Trophoblast cell (in vitro differentiated cells and primary cell): ENCODE measurements at regions not wholly inside any gene's neighbourhood (a gene's known extent, or its start where the extent isn't known, plus 50 kb on each side); places are given as distances from the start of the nearest gene placed in this dataset.

ENCODE experiments used
- DNase-seq, 2 donors: peaks; one replicate each; pipeline ENCODE4 v3.0.0-alpha.2; 2016
- H2AFZ ChIP-seq: 2 replicates; pipeline ENCODE4 v1.6.1; 2013; ENCODE audit warnings: low read length, moderate library complexity, mild to moderate bottlenecking; ENCODE audit not compliant: insufficient read depth, poor library complexity
- H2AK5ac ChIP-seq: 2 replicates; pipeline ENCODE4 v1.6.1; 2013; ENCODE audit warnings: mild to moderate bottlenecking, low read length
- H2BK120ac ChIP-seq: 2 replicates; pipeline ENCODE4 v1.6.1; 2013; ENCODE audit warnings: low read length, mild to moderate bottlenecking, moderate library complexity; ENCODE audit not compliant: insufficient read depth, poor library complexity
- H2BK12ac ChIP-seq: 2 replicates; pipeline ENCODE4 v1.6.1; 2013; ENCODE audit warnings: mild to moderate bottlenecking, low read length, moderate library complexity
- H2BK5ac ChIP-seq: 2 replicates; pipeline ENCODE4 v1.6.1; 2013; ENCODE audit warnings: low read length, low read depth, moderate library complexity, mild to moderate bottlenecking; ENCODE audit not compliant: poor library complexity
- H3K14ac ChIP-seq: 2 replicates; pipeline ENCODE4 v1.6.1; 2013; ENCODE audit warnings: mild to moderate bottlenecking, low read length
- H3K18ac ChIP-seq: 2 replicates; pipeline ENCODE4 v1.6.1; 2013; ENCODE audit warnings: mild to moderate bottlenecking, low read length
- H3K23ac ChIP-seq: 2 replicates; pipeline ENCODE4 v1.6.1; 2013; ENCODE audit warnings: low read length
- H3K27ac ChIP-seq: 2 replicates; pipeline ENCODE4 v1.5.1; 2013; ENCODE audit warnings: low read depth, mild to moderate bottlenecking, inconsistent platforms, low read length, moderate library complexity
- H3K27me3 ChIP-seq: 2 replicates; pipeline ENCODE4 v1.6.1; 2013; ENCODE audit warnings: inconsistent platforms, mild to moderate bottlenecking, low read length, moderate library complexity; ENCODE audit not compliant: insufficient read depth
- H3K36me3 ChIP-seq, 2 experiments: 1 replicate in 1 of 2; 2 replicates in 1 of 2; pipeline ENCODE4 v1.6.1; 2013; ENCODE audit warnings: low read length in 2 of 2, mild to moderate bottlenecking in 2 of 2, moderate library complexity in 1 of 2; ENCODE audit not compliant: insufficient read depth in 2 of 2, control insufficient read depth in 1 of 2
- H3K4ac ChIP-seq: 2 replicates; pipeline ENCODE4 v1.6.1; 2013; ENCODE audit warnings: low read depth, mild to moderate bottlenecking, low read length, moderate library complexity
- H3K4me1 ChIP-seq, 2 experiments: 1 replicate in 1 of 2; 2 replicates in 1 of 2; pipeline ENCODE4 v1.6.1; 2013; ENCODE audit warnings: low read length in 2 of 2, mild to moderate bottlenecking in 2 of 2, moderate library complexity in 1 of 2; ENCODE audit not compliant: insufficient read depth in 2 of 2, control insufficient read depth in 1 of 2
- H3K4me2 ChIP-seq: 2 replicates; pipeline ENCODE4 v1.6.1; 2013; ENCODE audit warnings: inconsistent platforms, mild to moderate bottlenecking, low read length, moderate library complexity
- H3K4me3 ChIP-seq: 2 replicates; pipeline ENCODE4 v1.5.1; 2013; ENCODE audit warnings: mild to moderate bottlenecking, low read depth, low read length, inconsistent platforms
- H3K79me1 ChIP-seq: one replicate; pipeline ENCODE4 v1.6.1; 2013; ENCODE audit warnings: low read length
- H3K79me2 ChIP-seq: 2 replicates; pipeline ENCODE4 v1.6.1; 2013; ENCODE audit warnings: low read length, mild to moderate bottlenecking; ENCODE audit not compliant: control insufficient read depth, insufficient read depth, poor library complexity
- H3K9ac ChIP-seq: 2 replicates; pipeline ENCODE4 v1.6.1; 2013; ENCODE audit warnings: mild to moderate bottlenecking, low read length
- H3K9me3 ChIP-seq: 2 replicates; pipeline ENCODE4 v1.6.1; 2013; ENCODE audit warnings: low read depth, mild to moderate bottlenecking, control low read depth, inconsistent platforms, low read length; ENCODE audit not compliant: insufficient read depth
- H4K12ac ChIP-seq: 2 replicates; pipeline ENCODE4 v1.6.1; 2013; ENCODE audit warnings: low read depth, mild to moderate bottlenecking, low read length, moderate library complexity
- H4K8ac ChIP-seq: 2 replicates; pipeline ENCODE4 v1.6.1; 2013; ENCODE audit warnings: low read depth, mild to moderate bottlenecking, low read length, moderate library complexity
- H4K91ac ChIP-seq: one replicate; pipeline ENCODE4 v1.6.1; 2013; ENCODE audit warnings: low read depth, mild to moderate bottlenecking, low read length, moderate library complexity
- WGBS: extraction: QIAGEN DNeasy Blood & Tissue Kit; methylation state at CpG from one replicate; pipeline ENCODE4 v1.1.7; 2013; ENCODE audit warnings: missing lambda C conversion rate; ENCODE audit not compliant: insufficient read length, insufficient coverage; ENCODE audit errors: extremely low coverage; 5-methylcytosine and 5-hydroxymethylcytosine counted together

GRCh38 chr5:174547814-174548213, 176.6 kb upstream of the MSX2 start:
- Histone ChIP-seq H3K36me3 (no peaks in the 10 kb centered on the region), H2BK5ac (no peak overlapping the region), H3K27ac (no peak overlapping the region), H2BK120ac (no peak overlapping the region), H3K18ac (no peak overlapping the region), H3K9ac (no peak overlapping the region), H2AK5ac (no peak overlapping the region), H2BK12ac (no peak overlapping the region), H3K27me3 (no peaks in the 10 kb centered on the region), H3K9me3 (no peaks in the 10 kb centered on the region), H3K79me1 (no peaks in the 10 kb centered on the region), H3K4me1 (peaks cover 0 to 3% of the 10 kb centered on the region in 2 experiments), H3K79me2 (no peaks in the 10 kb centered on the region), H4K8ac (no peak overlapping the region), H3K14ac (no peak overlapping the region), H3K4me3 (no peak overlapping the region), H2AFZ (no peak overlapping the region), H3K23ac (no peak overlapping the region), H3K4me2 (no peak overlapping the region), H3K4ac (no peak overlapping the region), H4K12ac (no peak overlapping the region), H4K91ac (no peak overlapping the region)
- no CpG with 5 or more reads among the region's 7 CpGs for WGBS
- DNase-seq, result no peak

GRCh38 chr5:174549254-174549653, 175.1 kb upstream of the MSX2 start:
- Histone ChIP-seq H3K9ac (no peak overlapping the region), H3K27me3 (no peaks in the 10 kb centered on the region), H2BK5ac (no peak overlapping the region), H3K4me1 (peaks cover 0 to 3% of the 10 kb centered on the region in 2 experiments), H3K23ac (no peak overlapping the region), H3K36me3 (no peaks in the 10 kb centered on the region), H3K27ac (no peak overlapping the region), H2BK12ac (no peak overlapping the region), H2AK5ac (no peak overlapping the region), H3K4me2 (no peak overlapping the region), H4K8ac (no peak overlapping the region), H3K18ac (no peak overlapping the region), H3K79me1 (no peaks in the 10 kb centered on the region), H2BK120ac (no peak overlapping the region), H3K14ac (no peak overlapping the region), H3K79me2 (no peaks in the 10 kb centered on the region), H3K9me3 (no peaks in the 10 kb centered on the region), H4K91ac (no peak overlapping the region), H2AFZ (no peak overlapping the region), H3K4ac (no peak overlapping the region), H4K12ac (no peak overlapping the region), H3K4me3 (no peak overlapping the region)
- WGBS, result no CpG with 5 or more reads among the region's 5 CpGs
- no peak for DNase-seq

- no peak overlapping the region for H3K9ac ChIP-seq
- H3K23ac ChIP-seq, result no peak overlapping the region
- no peak overlapping the region for H2BK12ac ChIP-seq
- no peak overlapping the region for H4K91ac ChIP-seq
- no peak overlapping the region for H2BK120ac ChIP-seq
- H2BK5ac ChIP-seq, result no peak overlapping the region
- H3K18ac ChIP-seq, result no peak overlapping the region
- DNase-seq, result no peak
- no peak overlapping the region for H3K4me3 ChIP-seq
- H3K27me3 ChIP-seq, result no peaks in the 10 kb centered on the region
- no peak overlapping the region for H4K8ac ChIP-seq
- no peak overlapping the region for H3K4ac ChIP-seq
- no peaks in the 10 kb centered on the region for H3K79me2 ChIP-seq
- H3K27ac ChIP-seq, result no peak overlapping the region
- H3K4me2 ChIP-seq, result no peak overlapping the region
- H3K14ac ChIP-seq, result no peak overlapping the region
- H3K9me3 ChIP-seq, result no peaks in the 10 kb centered on the region
- no peak overlapping the region for H2AFZ ChIP-seq
- H3K4me1 ChIP-seq, result peaks cover 0 to 3% of the 10 kb centered on the region in 2 experiments
- H3K79me1 ChIP-seq, result no peaks in the 10 kb centered on the region
- no peak overlapping the region for H2AK5ac ChIP-seq
- H3K36me3 ChIP-seq, result no peaks in the 10 kb centered on the region
- H4K12ac ChIP-seq, result no peak overlapping the region
- no CpG with 5 or more reads among the region's 6 CpGs for WGBS
Observed at GRCh38 chr5:174550026-174550425, 174.4 kb upstream of the MSX2 start.

GRCh38 chr5:174552428-174552827, 172.0 kb upstream of the MSX2 start:
- H3K9ac ChIP-seq, result no peak overlapping the region
- no peaks in the 10 kb centered on the region for H3K27me3 ChIP-seq
- no peak overlapping the region for H3K14ac ChIP-seq
- H2AFZ ChIP-seq, result no peak overlapping the region
- DNase-seq, result no peak
- no peak overlapping the region for H3K4me3 ChIP-seq
- no peak overlapping the region for H3K27ac ChIP-seq
- H3K9me3 ChIP-seq, result no peaks in the 10 kb centered on the region
- no peak overlapping the region for H2BK5ac ChIP-seq
- H4K91ac ChIP-seq, result no peak overlapping the region
- WGBS, result no CpG with 5 or more reads among the region's 8 CpGs
- peaks cover 0 to 3% of the 10 kb centered on the region in 2 experiments for H3K4me1 ChIP-seq
- H2AK5ac ChIP-seq, result no peak overlapping the region
- no peak overlapping the region for H3K4me2 ChIP-seq
- H4K8ac ChIP-seq, result no peak overlapping the region
- H3K79me1 ChIP-seq, result no peaks in the 10 kb centered on the region
- no peak overlapping the region for H3K18ac ChIP-seq
- H4K12ac ChIP-seq, result no peak overlapping the region
- H3K36me3 ChIP-seq, result no peaks in the 10 kb centered on the region
- no peak overlapping the region for H3K4ac ChIP-seq
- H2BK12ac ChIP-seq, result no peak overlapping the region
- H3K23ac ChIP-seq, result no peak overlapping the region
- no peaks in the 10 kb centered on the region for H3K79me2 ChIP-seq
- H2BK120ac ChIP-seq, result no peak overlapping the region
